ENCODE measurements at regions not wholly inside any gene's neighbourhood (a gene's known extent, or its start where the extent isn't known, plus 50 kb on each side); places are given as distances from the start of the nearest gene placed in this dataset.
"Not testable (repeated sequence)": the region's sequence is repeated elsewhere in the genome, so short reads cannot be mapped to it uniquely, and the experiment has no call there.

GRCh38 chr12:17038923-17039322, 433.0 kb upstream of the LMO3 start:
- Mint-ChIP-seq H3K4me1 (ENCODE audit: low read depth) (no peaks in the 10 kb centered on the region), H3K4me3 (ENCODE audit: unreplicated experiment) (no peak overlapping the region), H3K36me3 (ENCODE audit: low read depth) (no peaks in the 10 kb centered on the region), H3K27me3 (ENCODE audit: low read depth) (no peaks in the 10 kb centered on the region), H3K9me3 (ENCODE audit: low read depth) (no peaks in the 10 kb centered on the region), H3K27ac (ENCODE audit: unreplicated experiment) (no peak overlapping the region)
- TF ChIP-seq, protein P1, sequence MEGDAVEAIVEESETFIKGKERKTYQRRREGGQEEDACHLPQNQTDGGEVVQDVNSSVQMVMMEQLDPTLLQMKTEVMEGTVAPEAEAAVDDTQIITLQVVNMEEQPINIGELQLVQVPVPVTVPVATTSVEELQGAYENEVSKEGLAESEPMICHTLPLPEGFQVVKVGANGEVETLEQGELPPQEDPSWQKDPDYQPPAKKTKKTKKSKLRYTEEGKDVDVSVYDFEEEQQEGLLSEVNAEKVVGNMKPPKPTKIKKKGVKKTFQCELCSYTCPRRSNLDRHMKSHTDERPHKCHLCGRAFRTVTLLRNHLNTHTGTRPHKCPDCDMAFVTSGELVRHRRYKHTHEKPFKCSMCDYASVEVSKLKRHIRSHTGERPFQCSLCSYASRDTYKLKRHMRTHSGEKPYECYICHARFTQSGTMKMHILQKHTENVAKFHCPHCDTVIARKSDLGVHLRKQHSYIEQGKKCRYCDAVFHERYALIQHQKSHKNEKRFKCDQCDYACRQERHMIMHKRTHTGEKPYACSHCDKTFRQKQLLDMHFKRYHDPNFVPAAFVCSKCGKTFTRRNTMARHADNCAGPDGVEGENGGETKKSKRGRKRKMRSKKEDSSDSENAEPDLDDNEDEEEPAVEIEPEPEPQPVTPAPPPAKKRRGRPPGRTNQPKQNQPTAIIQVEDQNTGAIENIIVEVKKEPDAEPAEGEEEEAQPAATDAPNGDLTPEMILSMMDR (IDR thresholded peaks at IDR 0.05) = no peak
- DNase-seq (ENCODE audit: low spot score) = no peak

GRCh38 chr12:17035372-17035771, 429.4 kb upstream of the LMO3 start:
- no peaks in the 10 kb centered on the region for H3K36me3 Mint-ChIP-seq (ENCODE audit: low read depth)
- H3K4me1 Mint-ChIP-seq (ENCODE audit: low read depth) = no peaks in the 10 kb centered on the region
- no peak overlapping the region for H3K27ac Mint-ChIP-seq (ENCODE audit: unreplicated experiment)
- TF ChIP-seq, protein P1 (IDR thresholded peaks at IDR 0.05) = no peak
- no peak overlapping the region for H3K4me3 Mint-ChIP-seq (ENCODE audit: unreplicated experiment)
- H3K27me3 Mint-ChIP-seq (ENCODE audit: low read depth) = no peaks in the 10 kb centered on the region
- no peak for DNase-seq (ENCODE audit: low spot score)
- H3K9me3 Mint-ChIP-seq (ENCODE audit: low read depth) = no peaks in the 10 kb centered on the region

- Mint-ChIP-seq H3K27me3 (ENCODE audit: low read depth) (no peaks in the 10 kb centered on the region), H3K36me3 (ENCODE audit: low read depth) (no peaks in the 10 kb centered on the region), H3K4me1 (ENCODE audit: low read depth) (no peaks in the 10 kb centered on the region), H3K27ac (ENCODE audit: unreplicated experiment) (no peak overlapping the region), H3K4me3 (ENCODE audit: unreplicated experiment) (no peak overlapping the region), H3K9me3 (ENCODE audit: low read depth) (no peaks in the 10 kb centered on the region)
- TF ChIP-seq, protein P1 (IDR thresholded peaks at IDR 0.05) = no peak
- DNase-seq (ENCODE audit: low spot score) = no peak
Observed at GRCh38 chr12:17030338-17030737, 424.4 kb upstream of the LMO3 start.

DNA sequence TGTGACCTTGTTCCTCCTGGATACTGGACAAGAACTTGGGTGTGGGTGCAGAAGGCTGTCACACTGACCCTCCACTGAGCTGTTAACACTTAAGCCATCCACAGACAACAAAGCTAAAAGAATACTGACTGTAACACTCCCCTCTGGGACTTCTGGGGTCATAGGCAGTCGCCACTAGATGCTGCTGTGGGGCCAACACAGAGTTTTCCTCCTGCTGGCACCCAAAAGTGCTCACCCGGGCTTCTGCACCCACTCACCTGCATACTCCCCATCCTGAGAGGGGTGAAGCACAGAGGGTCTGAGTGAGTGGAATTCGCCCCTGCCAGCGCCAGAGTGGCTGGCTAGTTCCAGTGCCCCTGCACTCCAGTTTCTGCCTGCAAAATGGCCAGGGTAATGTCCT, 422.4 kb upstream of the LMO3 start:
- H3K27me3 Mint-ChIP-seq (ENCODE audit: low read depth) = no peaks in the 10 kb centered on the region
- H3K4me3 Mint-ChIP-seq (ENCODE audit: unreplicated experiment) = no peak overlapping the region
- no peaks in the 10 kb centered on the region for H3K4me1 Mint-ChIP-seq (ENCODE audit: low read depth)
- no peak overlapping the region for H3K27ac Mint-ChIP-seq (ENCODE audit: unreplicated experiment)
- no peaks in the 10 kb centered on the region for H3K9me3 Mint-ChIP-seq (ENCODE audit: low read depth)
- no peak for DNase-seq (ENCODE audit: low spot score)
- H3K36me3 Mint-ChIP-seq (ENCODE audit: low read depth) = no peaks in the 10 kb centered on the region
- TF ChIP-seq, protein P1 (IDR thresholded peaks at IDR 0.05) = no peak

GRCh38 chr12:17025424-17025823, 419.5 kb upstream of the LMO3 start:
- H3K36me3 Mint-ChIP-seq (ENCODE audit: low read depth); H3K4me1 Mint-ChIP-seq (ENCODE audit: low read depth); H3K27ac Mint-ChIP-seq (ENCODE audit: unreplicated experiment); H3K9me3 Mint-ChIP-seq (ENCODE audit: low read depth); DNase-seq (ENCODE audit: low spot score); H3K27me3 Mint-ChIP-seq (ENCODE audit: low read depth); H3K4me3 Mint-ChIP-seq (ENCODE audit: unreplicated experiment): not testable (repeated sequence)

GRCh38 chr12:17020765-17021164, 414.8 kb upstream of the LMO3 start:
- H3K27me3 Mint-ChIP-seq (ENCODE audit: low read depth) = no peaks in the 10 kb centered on the region
- no peak for DNase-seq (ENCODE audit: low spot score)
- TF ChIP-seq, protein P1 (IDR thresholded peaks at IDR 0.05) = no peak
- H3K4me1 Mint-ChIP-seq (ENCODE audit: low read depth) = no peaks in the 10 kb centered on the region
- H3K9me3 Mint-ChIP-seq (ENCODE audit: low read depth) = peaks cover 4% of the 10 kb centered on the region
- H3K36me3 Mint-ChIP-seq (ENCODE audit: low read depth) = no peaks in the 10 kb centered on the region
- no peak overlapping the region for H3K4me3 Mint-ChIP-seq (ENCODE audit: unreplicated experiment)
- H3K27ac Mint-ChIP-seq (ENCODE audit: unreplicated experiment) = no peak overlapping the region
